ENCODE measurements at regions not wholly inside any gene's neighbourhood (a gene's known extent, or its start where the extent isn't known, plus 50 kb on each side); places are given as distances from the start of the nearest gene placed in this dataset.

DNA sequence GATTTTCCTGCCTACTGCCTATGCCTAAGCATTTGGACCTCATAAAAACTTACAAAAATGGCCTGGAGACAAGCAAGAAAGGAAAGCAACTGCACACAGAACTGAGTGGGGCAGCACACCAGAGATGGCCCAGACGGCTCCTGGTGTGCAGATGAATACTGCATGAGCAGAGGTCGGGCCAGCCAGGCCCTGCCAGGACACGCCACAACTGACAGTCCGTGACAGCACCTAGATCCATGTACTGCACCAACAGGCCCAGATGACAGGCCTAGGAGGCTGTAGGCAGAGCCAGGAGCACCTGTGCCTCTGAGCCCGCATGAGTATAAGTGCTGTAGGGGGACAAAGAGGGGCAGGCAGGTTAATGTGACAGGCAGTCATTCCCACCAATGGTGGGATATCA lies 160.2 kb downstream of the IGLL1 start:
- TF ChIP-seq, protein P1, sequence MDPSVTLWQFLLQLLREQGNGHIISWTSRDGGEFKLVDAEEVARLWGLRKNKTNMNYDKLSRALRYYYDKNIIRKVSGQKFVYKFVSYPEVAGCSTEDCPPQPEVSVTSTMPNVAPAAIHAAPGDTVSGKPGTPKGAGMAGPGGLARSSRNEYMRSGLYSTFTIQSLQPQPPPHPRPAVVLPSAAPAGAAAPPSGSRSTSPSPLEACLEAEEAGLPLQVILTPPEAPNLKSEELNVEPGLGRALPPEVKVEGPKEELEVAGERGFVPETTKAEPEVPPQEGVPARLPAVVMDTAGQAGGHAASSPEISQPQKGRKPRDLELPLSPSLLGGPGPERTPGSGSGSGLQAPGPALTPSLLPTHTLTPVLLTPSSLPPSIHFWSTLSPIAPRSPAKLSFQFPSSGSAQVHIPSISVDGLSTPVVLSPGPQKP (IDR thresholded peaks at IDR 0.05; ENCODE audit: borderline replicate concordance, low read depth, low read length): no peak
- TF ChIP-seq POLR2A (IDR thresholded peaks at IDR 0.05; ENCODE audit: low read depth, low read length) (no peak), BHLHE40 (IDR thresholded peaks at IDR 0.05; ENCODE audit: low read depth, low read length) (no peak), RAD21 (IDR thresholded peaks at IDR 0.05; ENCODE audit: low read length) (no peak), RFX5 (IDR thresholded peaks at IDR 0.05; ENCODE audit: low read depth, low read length) (no peak), USF2 (IDR thresholded peaks at IDR 0.05; ENCODE audit: low read depth, low read length) (no peak)
- TF ChIP-seq, protein P2, sequence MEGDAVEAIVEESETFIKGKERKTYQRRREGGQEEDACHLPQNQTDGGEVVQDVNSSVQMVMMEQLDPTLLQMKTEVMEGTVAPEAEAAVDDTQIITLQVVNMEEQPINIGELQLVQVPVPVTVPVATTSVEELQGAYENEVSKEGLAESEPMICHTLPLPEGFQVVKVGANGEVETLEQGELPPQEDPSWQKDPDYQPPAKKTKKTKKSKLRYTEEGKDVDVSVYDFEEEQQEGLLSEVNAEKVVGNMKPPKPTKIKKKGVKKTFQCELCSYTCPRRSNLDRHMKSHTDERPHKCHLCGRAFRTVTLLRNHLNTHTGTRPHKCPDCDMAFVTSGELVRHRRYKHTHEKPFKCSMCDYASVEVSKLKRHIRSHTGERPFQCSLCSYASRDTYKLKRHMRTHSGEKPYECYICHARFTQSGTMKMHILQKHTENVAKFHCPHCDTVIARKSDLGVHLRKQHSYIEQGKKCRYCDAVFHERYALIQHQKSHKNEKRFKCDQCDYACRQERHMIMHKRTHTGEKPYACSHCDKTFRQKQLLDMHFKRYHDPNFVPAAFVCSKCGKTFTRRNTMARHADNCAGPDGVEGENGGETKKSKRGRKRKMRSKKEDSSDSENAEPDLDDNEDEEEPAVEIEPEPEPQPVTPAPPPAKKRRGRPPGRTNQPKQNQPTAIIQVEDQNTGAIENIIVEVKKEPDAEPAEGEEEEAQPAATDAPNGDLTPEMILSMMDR (conservative IDR thresholded peaks at IDR 0.05; ENCODE audit: low read depth, low read length): no peak

Data from IMR-90 (cell line).